ENCODE measurements at regions not wholly inside any gene's neighbourhood (a gene's known extent, or its start where the extent isn't known, plus 50 kb on each side); places are given as distances from the start of the nearest gene placed in this dataset.
"Not testable (repeated sequence)": the region's sequence is repeated elsewhere in the genome, so short reads cannot be mapped to it uniquely, and the experiment has no call there.

DNA sequence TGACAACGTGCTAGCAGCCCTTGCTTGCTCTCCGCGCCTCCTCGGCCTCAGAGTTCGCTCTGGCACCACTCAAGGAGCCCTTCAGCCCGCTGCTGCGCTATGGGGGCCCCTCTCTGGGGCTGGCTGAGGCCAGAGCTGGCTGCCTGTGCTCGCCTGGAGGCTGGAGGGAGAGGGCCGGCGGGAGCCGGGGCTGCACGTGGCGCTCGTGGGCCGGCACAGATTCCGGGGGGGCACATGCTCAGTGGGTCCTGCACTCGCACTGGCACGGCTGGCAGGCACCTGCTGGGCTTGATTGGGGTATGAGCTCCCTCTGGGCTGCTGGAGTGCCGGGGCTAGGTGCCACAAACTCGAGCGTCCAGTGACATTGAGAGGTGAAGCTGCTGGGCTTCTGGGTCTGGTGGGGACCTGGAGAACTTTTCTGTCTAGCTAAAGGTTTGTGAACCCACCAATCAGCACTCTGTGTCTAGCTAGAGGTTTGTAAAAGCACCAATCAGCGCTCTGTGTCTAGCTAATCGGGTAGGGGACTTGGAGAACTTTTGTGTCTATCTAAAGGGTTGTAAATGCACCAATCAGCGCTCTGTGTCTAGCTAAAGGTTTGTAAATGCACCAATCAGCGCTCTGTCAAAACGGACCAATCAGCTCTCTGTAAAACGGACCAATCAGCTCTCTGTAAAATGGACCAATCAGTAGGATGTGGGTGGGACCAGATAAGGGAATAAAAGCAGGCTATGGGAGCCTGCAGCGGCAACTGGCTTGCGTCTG is 119.4 kb downstream of the RAP2B start:
- not testable (repeated sequence) for H3K36me3 Mint-ChIP-seq, H3K27ac Mint-ChIP-seq, H3K9me3 Mint-ChIP-seq, H3K27me3 Mint-ChIP-seq, H3K4me3 Mint-ChIP-seq, DNase-seq
- CTCF ChIA-PET: interaction anchor here (1.2 kb wide), 1 partner anchor 9 kb away, joined by 5 read pairs; no protein-coding TSS in a partner anchor
- peaks cover 22% of the 10 kb centered on the region for H3K4me1 Mint-ChIP-seq

DNA sequence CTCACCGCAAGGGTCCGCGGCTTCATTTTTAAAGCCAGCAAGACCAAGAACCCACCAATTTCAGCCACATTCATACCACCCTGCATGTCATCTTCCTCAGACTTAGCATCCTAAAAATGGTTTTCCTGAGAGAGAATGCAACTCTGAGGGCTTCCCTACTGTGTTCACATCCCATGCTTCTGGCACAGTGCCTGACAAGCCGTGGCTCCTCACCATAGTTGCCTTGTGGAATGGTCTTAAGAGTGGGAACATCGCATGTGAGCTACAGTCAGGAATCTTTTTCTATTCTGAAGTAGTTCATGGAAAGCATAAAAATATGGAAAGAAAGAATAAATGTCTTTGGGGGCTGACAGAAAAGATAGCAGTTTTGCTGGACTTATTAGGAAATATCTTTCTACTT is 120.3 kb downstream of the RAP2B start:
- DNase-seq: no peak
- H3K27me3 Mint-ChIP-seq: no peaks in the 10 kb centered on the region
- H3K4me1 Mint-ChIP-seq: peaks cover 27% of the 10 kb centered on the region
- peaks cover 3% of the 10 kb centered on the region for H3K9me3 Mint-ChIP-seq
- peak overlapping the region; percentile 5 for H3K27ac Mint-ChIP-seq
- H3K4me3 Mint-ChIP-seq: no peak overlapping the region
- H3K36me3 Mint-ChIP-seq: no peaks in the 10 kb centered on the region
- CTCF ChIA-PET: interaction anchor here (1.2 kb wide), 1 partner anchor 8 kb away, joined by 5 read pairs; no protein-coding TSS in a partner anchor

DNA sequence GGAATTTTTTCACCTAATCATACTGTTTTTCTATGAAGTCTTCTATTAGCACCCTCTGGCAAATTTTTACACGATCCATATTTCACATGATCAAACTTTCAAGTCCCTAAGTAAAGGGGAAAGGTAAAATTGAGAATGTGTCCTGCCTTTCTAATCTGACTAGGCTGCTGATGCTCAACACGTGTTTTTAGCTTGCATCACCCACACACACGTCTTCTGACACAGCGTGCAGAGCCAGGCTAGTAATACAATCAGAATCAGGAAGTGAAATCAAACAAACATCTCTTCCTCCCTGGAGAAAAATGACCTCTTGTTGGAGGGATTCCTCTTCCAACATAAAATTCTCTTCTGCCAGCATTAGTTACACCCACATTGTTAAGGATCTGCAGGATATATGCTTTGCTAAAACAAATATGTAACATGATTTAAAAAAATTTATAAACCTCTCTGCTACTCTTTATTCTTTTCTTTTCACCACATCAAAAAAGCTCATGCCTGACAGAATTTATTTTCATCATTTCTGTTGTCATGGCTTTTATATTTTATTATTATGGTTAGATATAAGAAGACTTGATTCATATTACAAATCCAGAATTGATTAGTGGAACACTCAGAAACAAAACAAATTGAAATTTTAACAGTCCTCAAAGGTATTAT is 122.4 kb downstream of the RAP2B start:
- Mint-ChIP-seq H3K27me3 (no peaks in the 10 kb centered on the region), H3K4me3 (no peak overlapping the region), H3K27ac (peak overlapping the region; percentile 85), H3K4me1 (peaks cover 42% of the 10 kb centered on the region), H3K36me3 (no peaks in the 10 kb centered on the region), H3K9me3 (peaks cover 3% of the 10 kb centered on the region)
- CTCF ChIA-PET: interaction anchor here (0.7 to 1.0 kb wide), 3 partner anchors 31 to 123 kb away, joined by 3 to 4 read pairs (median 3); no protein-coding TSS in a partner anchor
- DNase-seq: peak; percentile 47

DNA sequence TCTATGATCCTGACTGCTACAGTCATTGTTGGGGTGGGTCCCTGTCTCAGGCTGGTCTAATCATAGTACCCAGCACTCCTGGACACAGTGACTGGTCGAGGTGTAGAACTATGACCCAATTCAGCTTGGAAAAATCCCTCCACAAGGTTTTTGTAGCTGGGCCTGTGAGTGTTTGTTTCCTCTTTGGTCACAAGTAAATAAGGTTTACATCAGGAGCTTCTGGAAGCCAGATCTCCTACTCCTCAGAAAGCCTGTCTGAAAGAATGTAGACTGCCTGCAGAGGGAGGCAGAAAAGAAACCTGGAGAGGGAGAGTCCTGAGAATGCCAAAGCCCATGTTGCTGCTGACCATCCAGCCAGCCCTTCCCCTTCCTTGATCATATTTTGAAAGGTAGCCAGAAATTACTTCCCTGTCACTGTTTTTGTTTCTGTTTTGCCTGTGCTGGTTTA is 123.2 kb downstream of the RAP2B start:
- no peaks in the 10 kb centered on the region for H3K27me3 Mint-ChIP-seq
- peaks cover 3% of the 10 kb centered on the region for H3K9me3 Mint-ChIP-seq
- peaks cover 48% of the 10 kb centered on the region for H3K4me1 Mint-ChIP-seq
- DNase-seq: no peak
- no peak overlapping the region for H3K27ac Mint-ChIP-seq
- H3K4me3 Mint-ChIP-seq: no peak overlapping the region
- H3K36me3 Mint-ChIP-seq: no peaks in the 10 kb centered on the region
- CTCF ChIA-PET: interaction anchor here (1.4 kb wide), 1 partner anchor 119 kb away, joined by 4 read pairs; no protein-coding TSS in a partner anchor

DNA sequence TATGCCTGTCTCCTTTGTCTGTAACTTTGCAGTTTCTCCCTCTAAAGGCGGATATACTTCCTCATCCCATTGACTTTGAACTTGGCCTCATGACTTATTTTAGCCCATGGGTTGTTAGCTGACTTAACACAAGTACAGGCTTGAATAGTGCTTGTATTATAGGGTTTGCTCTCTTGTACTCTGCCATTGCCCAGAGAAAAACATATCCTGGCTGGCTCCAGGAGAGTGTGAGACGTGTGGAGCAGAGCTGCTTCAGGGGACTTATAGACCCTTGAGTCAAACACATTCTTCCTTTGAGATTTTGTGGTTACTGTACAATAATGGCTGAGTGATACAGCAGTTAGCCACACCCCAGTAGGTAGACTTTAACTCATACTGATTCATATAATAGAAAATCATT is 124.0 kb downstream of the RAP2B start:
- Mint-ChIP-seq H3K4me1 (peaks cover 55% of the 10 kb centered on the region), H3K9me3 (peaks cover 3% of the 10 kb centered on the region), H3K27ac (peak overlapping the region; percentile 6), H3K36me3 (no peaks in the 10 kb centered on the region), H3K27me3 (no peaks in the 10 kb centered on the region), H3K4me3 (no peak overlapping the region)
- CTCF ChIA-PET: interaction anchor here (1.4 kb wide), 2 partner anchors 9 to 120 kb away, joined by 4 read pairs; no protein-coding TSS in a partner anchor
- DNase-seq: no peak

DNA sequence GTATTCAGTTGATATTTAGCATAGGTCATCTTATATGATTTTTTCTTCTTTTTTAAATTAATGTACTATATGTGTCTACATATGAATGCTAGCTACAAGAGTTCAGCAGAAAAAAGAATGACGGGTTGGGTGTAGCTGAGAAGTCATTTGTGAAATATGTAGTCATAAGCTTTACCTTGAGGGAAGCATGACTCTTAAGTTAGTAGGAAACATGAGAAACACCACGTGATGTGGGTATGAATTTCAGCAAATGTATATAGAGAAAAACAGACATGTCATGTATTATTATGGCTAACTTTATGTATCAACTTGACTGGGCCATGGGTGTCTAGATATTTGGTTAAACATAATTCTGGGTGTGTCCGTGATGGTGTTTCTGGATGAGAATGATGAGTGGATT is 125.0 kb downstream of the RAP2B start:
- Mint-ChIP-seq H3K36me3 (no peaks in the 10 kb centered on the region), H3K27ac (no peak overlapping the region), H3K4me3 (no peak overlapping the region), H3K4me1 (peaks cover 64% of the 10 kb centered on the region), H3K27me3 (no peaks in the 10 kb centered on the region), H3K9me3 (no peaks in the 10 kb centered on the region)
- no peak for DNase-seq
- CTCF ChIA-PET: interaction anchor here (1.1 to 1.4 kb wide), 3 partner anchors 8 to 481 kb away, joined by 3 to 4 read pairs (median 4); no protein-coding TSS in a partner anchor

DNA sequence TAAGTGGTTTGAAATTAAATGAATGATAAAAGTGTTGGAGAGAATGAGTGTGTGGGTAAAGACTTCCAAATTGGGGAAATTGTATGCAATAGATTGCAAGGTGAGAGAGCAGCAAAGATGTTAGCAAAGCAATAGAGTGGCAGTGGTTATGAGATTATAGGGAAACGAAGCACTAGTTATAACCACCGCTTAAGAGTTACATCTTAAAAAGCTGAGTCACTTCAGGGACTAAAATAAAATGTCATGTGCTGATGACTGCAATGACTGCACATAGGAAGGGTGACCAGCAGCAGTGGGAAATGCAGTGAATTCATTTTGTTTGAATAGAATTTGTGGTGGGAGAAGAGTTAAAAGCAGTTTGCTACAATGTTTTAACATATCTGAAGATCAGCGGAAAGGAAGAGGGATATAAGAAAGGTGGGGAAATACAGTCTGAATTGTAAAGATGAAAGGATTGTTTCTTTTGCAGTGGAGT is 127.3 kb downstream of the RAP2B start:
- Mint-ChIP-seq H3K4me1 (peaks cover 58% of the 10 kb centered on the region), H3K36me3 (no peaks in the 10 kb centered on the region), H3K9me3 (no peaks in the 10 kb centered on the region), H3K27ac (no peak overlapping the region), H3K4me3 (no peak overlapping the region), H3K27me3 (no peaks in the 10 kb centered on the region)
- DNase-seq: no peak
- CTCF ChIA-PET: no interaction called here

DNA sequence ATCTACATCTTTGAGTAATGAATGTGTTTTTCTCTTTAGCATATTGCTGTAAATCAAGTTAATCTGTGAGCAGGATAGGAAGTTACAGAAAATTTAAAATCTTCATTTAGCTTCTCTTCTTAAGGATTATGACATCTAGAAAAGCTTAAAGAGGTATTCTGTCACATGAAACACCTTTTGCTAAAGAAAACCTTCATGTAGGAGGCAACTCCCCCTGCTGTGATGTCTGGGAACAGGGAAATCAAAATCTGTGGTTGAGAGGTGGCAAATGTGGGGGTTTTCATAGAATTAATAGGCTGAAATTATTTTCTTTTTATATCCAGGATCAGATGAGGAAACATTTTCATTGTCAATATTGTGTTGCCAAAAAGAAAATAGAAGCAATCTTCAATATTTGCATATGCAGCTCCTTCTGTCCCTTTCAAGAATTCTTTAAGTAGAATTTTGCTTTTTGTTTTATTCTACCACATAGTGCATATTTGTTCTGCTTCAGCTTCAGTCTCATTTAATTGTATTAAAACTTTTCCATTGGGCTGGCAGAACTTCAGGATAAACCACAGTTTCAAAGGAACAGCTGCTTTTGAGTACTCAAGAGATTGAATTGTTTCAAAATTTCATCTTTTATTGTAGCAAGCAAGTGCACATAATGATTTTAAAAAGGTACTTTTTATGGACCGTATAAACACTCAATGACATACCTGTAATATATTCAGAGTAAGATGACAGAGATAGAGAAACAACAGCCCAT is 128.4 kb downstream of the RAP2B start:
- Mint-ChIP-seq H3K4me3 (no peak overlapping the region), H3K27me3 (no peaks in the 10 kb centered on the region), H3K27ac (no peak overlapping the region), H3K4me1 (peaks cover 50% of the 10 kb centered on the region), H3K36me3 (no peaks in the 10 kb centered on the region), H3K9me3 (no peaks in the 10 kb centered on the region)
- DNase-seq: peak; percentile 43
- CTCF ChIA-PET: interaction anchor here (0.7 to 2.8 kb wide), 18 partner anchors 9 to 479 kb away, joined by 3 to 16 read pairs (median 4); no protein-coding TSS in a partner anchor

DNA sequence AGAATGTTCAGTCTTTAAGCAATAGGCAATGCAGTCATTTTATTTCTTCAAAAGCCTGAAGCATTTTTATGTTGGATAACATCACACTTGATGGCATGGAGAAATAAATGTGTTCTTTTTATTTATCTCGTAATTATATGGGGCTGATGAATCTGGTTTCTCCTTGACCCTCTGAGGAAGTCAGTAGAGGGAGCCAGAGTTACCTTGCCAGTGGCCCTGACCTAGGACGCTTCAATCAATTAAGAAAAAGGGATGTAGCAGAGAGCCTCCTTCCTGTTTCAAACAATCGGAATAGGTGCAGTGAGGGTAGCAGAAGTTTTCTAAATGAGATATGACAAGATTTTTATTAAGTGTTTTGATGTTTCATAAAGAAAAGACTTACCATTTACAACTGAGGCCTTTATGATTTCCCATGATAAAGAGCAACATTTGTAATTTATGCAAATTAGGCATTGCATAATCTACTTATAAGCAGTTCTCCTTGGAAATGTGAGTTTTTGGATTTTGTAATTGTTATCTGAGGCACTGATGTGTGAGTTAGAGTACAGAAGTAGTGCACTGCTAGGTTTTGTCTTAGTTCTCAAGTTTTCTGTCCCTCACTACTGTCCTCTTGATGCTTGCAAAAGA is 129.1 kb downstream of the RAP2B start:
- H3K4me3 Mint-ChIP-seq: no peak overlapping the region
- H3K27ac Mint-ChIP-seq: peak overlapping the region; percentile 53
- CTCF ChIA-PET: interaction anchor here (0.7 to 2.8 kb wide), 10 partner anchors 10 to 257 kb away, joined by 3 to 16 read pairs (median 4); no protein-coding TSS in a partner anchor
- no peak for DNase-seq
- no peaks in the 10 kb centered on the region for H3K36me3 Mint-ChIP-seq
- H3K27me3 Mint-ChIP-seq: no peaks in the 10 kb centered on the region
- H3K9me3 Mint-ChIP-seq: no peaks in the 10 kb centered on the region
- peaks cover 42% of the 10 kb centered on the region for H3K4me1 Mint-ChIP-seq

DNA sequence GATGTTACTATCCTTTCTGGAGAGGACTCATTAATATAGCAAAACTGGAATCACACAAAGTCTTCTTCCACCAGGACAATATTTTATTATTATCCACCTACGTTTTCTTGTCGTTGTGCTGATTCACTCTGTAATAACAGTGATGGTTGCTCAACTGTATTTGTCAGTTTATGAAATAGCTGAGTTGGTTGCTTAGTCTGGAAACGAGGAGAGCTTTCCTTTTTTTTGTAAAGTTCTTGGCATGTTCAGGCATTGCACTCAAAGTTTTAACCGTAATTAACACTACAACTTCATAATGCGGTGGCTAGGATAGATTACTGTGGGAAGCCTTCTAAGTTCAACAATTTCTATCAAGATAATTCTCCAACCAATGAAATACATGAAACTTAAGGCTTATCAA is 131.2 kb downstream of the RAP2B start:
- Mint-ChIP-seq H3K4me3 (no peak overlapping the region), H3K9me3 (no peaks in the 10 kb centered on the region), H3K36me3 (no peaks in the 10 kb centered on the region), H3K27ac (no peak overlapping the region), H3K4me1 (peaks cover 32% of the 10 kb centered on the region), H3K27me3 (peaks cover 4% of the 10 kb centered on the region)
- no peak for DNase-seq
- CTCF ChIA-PET: interaction anchor here (1.2 to 1.6 kb wide), 2 partner anchors 84 to 251 kb away, joined by 3 to 4 read pairs; no protein-coding TSS in a partner anchor

DNA sequence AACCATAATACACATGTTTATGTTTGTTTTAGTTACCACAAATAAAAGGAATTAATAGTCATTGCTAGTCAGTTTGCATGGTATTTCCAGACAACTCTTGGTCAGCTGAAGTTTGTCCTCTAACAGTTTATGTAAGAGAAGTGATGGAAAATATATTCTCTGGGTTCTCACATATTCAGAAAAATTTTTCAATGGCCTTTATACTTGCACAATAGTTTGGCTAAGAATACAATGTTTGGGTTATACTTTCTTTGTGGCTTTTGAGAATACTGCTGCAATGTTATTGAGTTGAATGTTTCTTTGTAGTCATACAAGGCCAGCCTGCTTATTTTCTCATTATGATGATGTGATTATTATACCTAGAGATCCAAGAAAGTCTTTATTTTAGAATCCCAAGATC is 133.9 kb downstream of the RAP2B start:
- CTCF ChIA-PET: interaction anchor here (1.2 to 1.8 kb wide), 3 partner anchors 9 to 253 kb away, joined by 4 to 5 read pairs (median 5); no protein-coding TSS in a partner anchor
- no peak for DNase-seq

DNA sequence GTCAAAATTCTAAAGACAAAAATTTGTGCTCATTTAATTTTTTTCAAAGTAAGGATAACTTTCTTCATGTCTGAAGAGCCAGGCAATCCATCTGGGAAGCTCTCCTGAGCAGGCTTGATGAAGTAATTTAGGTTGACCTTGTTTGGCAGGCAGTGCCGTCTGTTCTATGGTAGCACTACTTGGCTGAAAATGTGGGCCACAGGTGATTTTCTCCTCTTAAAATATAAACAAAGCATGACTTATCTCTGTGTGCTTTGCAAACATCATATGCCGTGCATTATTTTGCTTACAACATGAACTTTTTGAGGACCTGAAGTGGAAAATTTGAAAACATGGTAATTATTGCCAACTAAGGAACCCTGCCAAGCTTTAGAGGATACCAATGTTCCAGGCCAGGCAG is 143.2 kb downstream of the RAP2B start:
- no peak for DNase-seq
- Mint-ChIP-seq H3K4me1 (no peaks in the 10 kb centered on the region), H3K9me3 (no peaks in the 10 kb centered on the region), H3K27ac (no peak overlapping the region), H3K36me3 (no peaks in the 10 kb centered on the region), H3K4me3 (no peak overlapping the region), H3K27me3 (no peaks in the 10 kb centered on the region)
- CTCF ChIA-PET: no interaction called here

More for the DNA sequence above, 133.9 kb downstream of the RAP2B start:
- Mint-ChIP-seq H3K27ac (no peak overlapping the region), H3K36me3 (no peaks in the 10 kb centered on the region), H3K4me3 (no peak overlapping the region), H3K9me3 (no peaks in the 10 kb centered on the region), H3K4me1 (peaks cover 10% of the 10 kb centered on the region), H3K27me3 (peaks cover 4% of the 10 kb centered on the region)

DNA sequence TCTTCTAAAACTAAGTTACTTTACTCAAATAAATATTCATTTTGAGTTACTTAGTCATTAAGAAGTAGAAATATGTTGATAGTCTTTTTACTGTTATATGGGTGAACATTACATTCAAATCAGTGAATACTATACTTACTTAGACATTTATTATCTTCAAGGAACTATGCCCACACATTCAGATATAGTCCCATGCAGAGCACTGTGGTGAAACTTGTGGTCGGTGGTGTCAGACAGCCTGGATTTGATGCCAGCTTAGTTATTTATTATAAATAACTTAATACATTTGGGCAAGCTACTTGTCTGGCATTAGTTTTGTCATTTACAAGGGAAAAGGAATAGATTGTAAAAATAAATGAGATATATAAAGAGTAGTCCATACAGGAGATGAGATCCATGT is 149.5 kb downstream of the RAP2B start:
- CTCF ChIA-PET: no interaction called here
- Mint-ChIP-seq H3K27ac (no peak overlapping the region), H3K4me3 (no peak overlapping the region), H3K36me3 (no peaks in the 10 kb centered on the region), H3K4me1 (peaks cover 13% of the 10 kb centered on the region), H3K9me3 (no peaks in the 10 kb centered on the region), H3K27me3 (no peaks in the 10 kb centered on the region)
- DNase-seq: no peak

Data from activated naive CD4-positive, alpha-beta T cell treated with anti-CD3 and anti-CD28 coated beads, Interleukin-2, amount 10 ng/mL, durations not matched to agents 7 days and 5 days (primary cell).